GM12865 (cell line): ENCODE measurements at regions not wholly inside any gene's neighbourhood (a gene's known extent, or its start where the extent isn't known, plus 50 kb on each side); places are given as distances from the start of the nearest gene placed in this dataset.

ENCODE experiments used
- DNase-seq: peaks from one replicate; pipeline ENCODE4 v3.0.0; 2010; ENCODE audit warnings: low read depth
- H3K4me3 ChIP-seq: 2 replicates; pipeline ENCODE4 v1.5.1; 2011; ENCODE audit warnings: mild to moderate bottlenecking, low read depth, low read length, control low read depth
- CTCF ChIP-seq: IDR thresholded peaks from 2 replicates; pipeline ENCODE4 v1.5.1; 2011; ENCODE audit warnings: low read length, control low read depth, low read depth, inconsistent platforms; ENCODE audit not compliant: insufficient read depth; ENCODE audit errors: missing control alignments

- no peak for DNase-seq
- no peak overlapping the region for H3K4me3 ChIP-seq
- TF ChIP-seq CTCF: no peak
Observed at GRCh38 chr14:99043267-99043615, 228.8 kb downstream of the BCL11B start.

DNA sequence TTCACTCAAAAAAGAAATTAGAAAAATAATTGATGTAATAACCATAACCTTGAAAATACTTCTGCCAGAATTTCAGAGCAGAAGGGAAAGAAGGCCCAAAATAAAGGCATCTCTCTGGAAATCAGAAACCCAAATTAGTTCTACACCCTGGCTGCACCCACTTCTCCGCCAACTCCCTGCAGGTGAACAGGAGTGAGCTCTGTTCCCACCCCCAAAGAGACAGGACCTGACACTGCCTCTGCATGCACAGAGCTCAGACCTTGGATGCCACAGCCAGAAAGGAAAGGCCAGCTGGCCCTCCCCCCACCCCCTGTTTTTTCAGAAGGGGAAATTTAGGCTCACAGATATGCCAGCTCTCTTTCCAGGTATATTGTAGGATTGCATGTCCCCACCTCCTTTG, 228.2 kb downstream of the BCL11B start:
- no peak for DNase-seq
- H3K4me3 ChIP-seq: no peak overlapping the region
- no peak for TF ChIP-seq CTCF

DNA sequence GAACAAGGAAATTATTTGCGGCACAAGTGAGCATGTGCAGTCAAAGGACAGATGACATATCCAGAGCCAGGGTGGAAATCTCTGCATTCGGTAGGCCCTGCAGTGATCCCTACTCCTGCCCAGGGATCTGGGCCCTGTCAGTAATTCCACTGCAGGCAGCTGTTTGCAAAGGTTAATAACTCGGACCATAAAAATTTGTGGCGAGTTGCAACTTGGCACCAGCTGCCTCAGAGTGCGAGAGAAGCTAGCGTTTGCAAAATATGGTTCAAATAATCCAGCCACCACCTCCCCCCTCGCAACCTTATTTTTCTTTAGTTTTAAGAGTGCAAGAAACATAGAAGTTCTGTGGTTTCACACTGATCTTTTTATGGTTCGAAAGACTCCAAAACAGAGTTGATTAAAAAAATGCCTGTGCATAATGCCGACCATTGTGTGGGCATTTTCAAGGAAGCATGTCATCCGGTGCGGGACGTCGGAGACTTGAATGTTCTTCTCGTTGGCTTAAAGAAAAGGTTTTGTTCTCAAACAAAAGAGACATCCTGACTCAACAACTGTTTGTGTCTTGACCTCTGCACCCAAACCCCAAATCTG, 224.5 kb downstream of the BCL11B start:
- no peak for TF ChIP-seq CTCF
- H3K4me3 ChIP-seq: no peak overlapping the region
- no peak for DNase-seq

DNA sequence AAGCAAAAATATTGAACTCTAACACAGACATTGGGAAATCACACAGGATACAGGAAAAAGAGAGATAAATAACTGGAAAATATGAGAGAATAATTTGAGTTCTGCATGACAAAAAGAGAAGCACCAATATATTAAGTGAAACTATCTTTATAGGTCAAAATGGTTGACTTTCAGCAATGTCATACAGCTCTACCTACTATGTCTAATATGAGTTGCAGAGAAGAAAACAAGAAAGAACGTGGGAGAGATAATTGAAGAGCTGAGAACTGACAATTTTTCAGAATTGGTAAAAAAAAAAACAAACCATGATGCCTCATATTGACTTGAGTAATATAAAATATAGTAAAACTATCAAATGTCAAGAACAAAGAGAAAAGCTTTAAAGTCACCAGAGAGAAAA, 221.7 kb downstream of the BCL11B start:
- H3K4me3 ChIP-seq: no peak overlapping the region
- no peak for DNase-seq
- TF ChIP-seq CTCF: no peak

DNA sequence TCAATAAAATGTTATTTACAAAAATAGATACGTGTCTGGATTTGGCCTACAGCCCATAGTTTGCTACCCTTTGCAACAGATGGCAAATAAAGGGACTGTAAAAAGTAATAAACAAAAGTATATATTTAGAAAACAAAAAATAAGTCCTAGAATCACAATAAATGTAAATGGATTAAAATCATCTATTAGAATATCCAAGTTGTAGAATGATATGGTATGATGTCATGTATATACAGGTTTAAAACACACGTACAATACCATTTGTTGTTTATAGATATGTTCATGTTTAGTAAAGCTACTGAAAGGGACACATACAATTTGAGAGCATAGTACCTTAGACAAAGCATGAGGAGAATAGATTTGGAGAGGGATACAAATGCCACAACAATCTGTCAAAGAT, 219.5 kb downstream of the BCL11B start:
- DNase-seq: no peak
- TF ChIP-seq CTCF: no peak
- no peak overlapping the region for H3K4me3 ChIP-seq

GRCh38 chr14:99055019-99055418, 217.0 kb downstream of the BCL11B start:
- DNase-seq: no peak
- TF ChIP-seq CTCF: no peak

GRCh38 chr14:99055816-99056215, 216.2 kb downstream of the BCL11B start:
- no peak for TF ChIP-seq CTCF
- H3K4me3 ChIP-seq: no peak overlapping the region
- DNase-seq: peak; percentile 30

More at GRCh38 chr14:99055019-99055418, 217.0 kb downstream of the BCL11B start:
- H3K4me3 ChIP-seq: no peak overlapping the region
